C4-2B (cell line): ENCODE measurements at regions not wholly inside any gene's neighbourhood (a gene's known extent, or its start where the extent isn't known, plus 50 kb on each side); places are given as distances from the start of the nearest gene placed in this dataset.

ENCODE experiments used
- ZFX ChIP-seq: fragments of 450-650 bp; IDR thresholded peaks from 2 replicates; pipeline ENCODE4 v1.6.1; 2017
- TF ChIP-seq, protein P1 (sequence below): fragments of 450-650 bp; conservative IDR thresholded peaks from 2 replicates; pipeline ENCODE4 v1.5.1; 2017; ENCODE audit warnings: mild to moderate bottlenecking

DNA sequence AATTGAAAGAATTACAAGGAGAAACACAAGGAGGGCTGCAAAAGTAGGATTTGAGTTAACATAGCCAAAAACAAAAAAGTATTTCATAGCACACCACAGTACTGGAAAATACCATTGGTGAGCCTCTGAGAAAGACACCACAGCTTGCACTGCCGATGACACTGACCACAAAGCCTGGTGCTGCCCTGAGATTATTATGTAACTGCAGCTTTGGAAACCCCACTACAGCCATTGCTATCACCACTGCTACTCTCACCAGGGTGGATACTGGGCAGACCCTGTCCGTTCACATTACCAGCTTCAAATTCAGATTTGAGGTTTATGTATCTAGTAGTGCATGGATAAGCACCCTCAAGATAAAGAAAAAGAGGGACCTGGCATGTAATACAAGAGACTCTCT, 1246.7 kb upstream of the SORCS1 start:
- TF ChIP-seq, protein P1, sequence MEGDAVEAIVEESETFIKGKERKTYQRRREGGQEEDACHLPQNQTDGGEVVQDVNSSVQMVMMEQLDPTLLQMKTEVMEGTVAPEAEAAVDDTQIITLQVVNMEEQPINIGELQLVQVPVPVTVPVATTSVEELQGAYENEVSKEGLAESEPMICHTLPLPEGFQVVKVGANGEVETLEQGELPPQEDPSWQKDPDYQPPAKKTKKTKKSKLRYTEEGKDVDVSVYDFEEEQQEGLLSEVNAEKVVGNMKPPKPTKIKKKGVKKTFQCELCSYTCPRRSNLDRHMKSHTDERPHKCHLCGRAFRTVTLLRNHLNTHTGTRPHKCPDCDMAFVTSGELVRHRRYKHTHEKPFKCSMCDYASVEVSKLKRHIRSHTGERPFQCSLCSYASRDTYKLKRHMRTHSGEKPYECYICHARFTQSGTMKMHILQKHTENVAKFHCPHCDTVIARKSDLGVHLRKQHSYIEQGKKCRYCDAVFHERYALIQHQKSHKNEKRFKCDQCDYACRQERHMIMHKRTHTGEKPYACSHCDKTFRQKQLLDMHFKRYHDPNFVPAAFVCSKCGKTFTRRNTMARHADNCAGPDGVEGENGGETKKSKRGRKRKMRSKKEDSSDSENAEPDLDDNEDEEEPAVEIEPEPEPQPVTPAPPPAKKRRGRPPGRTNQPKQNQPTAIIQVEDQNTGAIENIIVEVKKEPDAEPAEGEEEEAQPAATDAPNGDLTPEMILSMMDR, result no peak
- no peak for TF ChIP-seq ZFX
